ENCODE measurements at regions not wholly inside any gene's neighbourhood (a gene's known extent, or its start where the extent isn't known, plus 50 kb on each side); places are given as distances from the start of the nearest gene placed in this dataset.

DNA sequence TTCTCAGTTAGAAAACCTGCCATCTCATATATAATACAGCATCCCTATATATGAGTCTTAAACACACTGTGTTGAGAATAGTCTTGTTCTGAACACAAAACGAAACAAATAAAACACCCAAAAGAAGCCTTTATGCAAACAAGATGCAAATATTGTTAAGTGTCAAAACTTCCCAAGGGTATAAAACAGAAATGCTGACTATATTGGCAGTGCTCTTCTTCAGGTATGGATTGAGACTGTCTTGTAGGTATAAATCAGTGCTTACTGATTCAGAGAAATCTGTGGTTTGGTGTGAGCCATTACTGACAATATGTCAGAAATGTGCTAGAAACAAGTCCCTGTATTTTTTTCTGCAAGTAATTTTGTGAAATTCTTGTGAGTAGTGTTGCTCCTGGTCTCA lies 82.8 kb upstream of the CTSO start:
- Histone ChIP-seq H3K79me2 (no peaks in the 10 kb centered on the region), H3K36me3 (ENCODE audit: control insufficient read depth, insufficient read depth, low read length) (no peaks in the 10 kb centered on the region), H2AFZ (no peak overlapping the region), H3K9ac (no peak overlapping the region), H3K4me3 (ENCODE audit: low read depth, low read length) (no peak overlapping the region), H3K27ac (no peak overlapping the region), H3K4me2 (ENCODE audit: low read length) (no peak overlapping the region), H3K27me3 (ENCODE audit: control insufficient read depth, insufficient read depth, low read length) (no peaks in the 10 kb centered on the region), H3K4me1 (no peaks in the 10 kb centered on the region), H3K9me3 (ENCODE audit: control insufficient read depth, low read length) (no peaks in the 10 kb centered on the region)
- TF ChIP-seq, protein P1, sequence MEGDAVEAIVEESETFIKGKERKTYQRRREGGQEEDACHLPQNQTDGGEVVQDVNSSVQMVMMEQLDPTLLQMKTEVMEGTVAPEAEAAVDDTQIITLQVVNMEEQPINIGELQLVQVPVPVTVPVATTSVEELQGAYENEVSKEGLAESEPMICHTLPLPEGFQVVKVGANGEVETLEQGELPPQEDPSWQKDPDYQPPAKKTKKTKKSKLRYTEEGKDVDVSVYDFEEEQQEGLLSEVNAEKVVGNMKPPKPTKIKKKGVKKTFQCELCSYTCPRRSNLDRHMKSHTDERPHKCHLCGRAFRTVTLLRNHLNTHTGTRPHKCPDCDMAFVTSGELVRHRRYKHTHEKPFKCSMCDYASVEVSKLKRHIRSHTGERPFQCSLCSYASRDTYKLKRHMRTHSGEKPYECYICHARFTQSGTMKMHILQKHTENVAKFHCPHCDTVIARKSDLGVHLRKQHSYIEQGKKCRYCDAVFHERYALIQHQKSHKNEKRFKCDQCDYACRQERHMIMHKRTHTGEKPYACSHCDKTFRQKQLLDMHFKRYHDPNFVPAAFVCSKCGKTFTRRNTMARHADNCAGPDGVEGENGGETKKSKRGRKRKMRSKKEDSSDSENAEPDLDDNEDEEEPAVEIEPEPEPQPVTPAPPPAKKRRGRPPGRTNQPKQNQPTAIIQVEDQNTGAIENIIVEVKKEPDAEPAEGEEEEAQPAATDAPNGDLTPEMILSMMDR (IDR thresholded peaks at IDR 0.05): no peak

DNA sequence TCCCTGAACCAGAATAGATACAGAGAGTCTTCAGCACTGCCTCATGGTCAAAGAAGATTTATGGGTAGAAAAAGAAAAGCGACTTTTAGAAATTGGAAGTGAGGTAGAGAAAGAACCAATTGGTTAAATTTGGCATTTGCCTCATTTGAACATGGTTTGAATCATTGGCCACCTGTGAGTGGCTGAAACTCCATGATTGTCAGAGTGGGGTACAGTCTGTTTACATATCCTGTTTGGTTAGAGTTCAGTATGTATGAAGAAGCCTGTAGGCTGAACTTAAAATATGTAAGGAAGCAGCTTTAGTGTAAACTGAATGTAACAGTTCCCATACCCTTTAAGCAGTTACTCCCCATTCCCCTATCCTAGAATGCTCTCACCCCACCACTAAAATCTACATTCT lies 76.0 kb upstream of the CTSO start:
- TF ChIP-seq, protein P1 (IDR thresholded peaks at IDR 0.05): no peak
- Histone ChIP-seq H3K9me3 (ENCODE audit: control insufficient read depth, low read length) (no peaks in the 10 kb centered on the region), H3K79me2 (no peaks in the 10 kb centered on the region), H3K27me3 (ENCODE audit: control insufficient read depth, insufficient read depth, low read length) (no peaks in the 10 kb centered on the region), H3K36me3 (ENCODE audit: control insufficient read depth, insufficient read depth, low read length) (no peaks in the 10 kb centered on the region), H3K4me3 (ENCODE audit: low read depth, low read length) (no peak overlapping the region), H3K27ac (no peak overlapping the region), H2AFZ (no peak overlapping the region), H3K9ac (no peak overlapping the region), H3K4me1 (no peaks in the 10 kb centered on the region), H3K4me2 (ENCODE audit: low read length) (no peak overlapping the region)

DNA sequence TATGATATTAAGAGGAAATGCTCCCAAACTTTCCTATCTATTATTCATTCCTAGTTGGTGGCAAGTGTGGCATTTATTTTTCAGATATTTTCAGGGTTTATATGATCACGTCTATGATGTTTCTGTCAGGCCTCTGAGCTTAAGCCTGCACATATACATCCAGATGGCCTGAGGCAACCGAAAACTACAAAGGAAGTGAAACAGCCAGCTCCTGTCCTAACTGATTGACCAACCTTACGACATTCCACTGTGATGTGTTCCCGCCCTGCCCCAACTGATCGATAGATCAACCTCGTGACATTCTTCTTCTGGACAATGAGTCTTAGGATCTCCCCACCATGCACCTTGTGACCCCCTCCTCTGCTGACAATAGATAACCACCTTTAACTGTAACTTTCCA lies 67.6 kb upstream of the CTSO start:
- TF ChIP-seq, protein P1 (IDR thresholded peaks at IDR 0.05): no peak
- H3K36me3 ChIP-seq (ENCODE audit: control insufficient read depth, insufficient read depth, low read length): no peaks in the 10 kb centered on the region
- H3K27ac ChIP-seq: no peak overlapping the region
- no peaks in the 10 kb centered on the region for H3K79me2 ChIP-seq
- no peak overlapping the region for H3K9ac ChIP-seq
- no peaks in the 10 kb centered on the region for H3K9me3 ChIP-seq (ENCODE audit: control insufficient read depth, low read length)
- H3K4me2 ChIP-seq (ENCODE audit: low read length): no peak overlapping the region
- H3K27me3 ChIP-seq (ENCODE audit: control insufficient read depth, insufficient read depth, low read length): no peaks in the 10 kb centered on the region
- H3K4me1 ChIP-seq: no peaks in the 10 kb centered on the region
- no peak overlapping the region for H3K4me3 ChIP-seq (ENCODE audit: low read depth, low read length)
- no peak overlapping the region for H2AFZ ChIP-seq

DNA sequence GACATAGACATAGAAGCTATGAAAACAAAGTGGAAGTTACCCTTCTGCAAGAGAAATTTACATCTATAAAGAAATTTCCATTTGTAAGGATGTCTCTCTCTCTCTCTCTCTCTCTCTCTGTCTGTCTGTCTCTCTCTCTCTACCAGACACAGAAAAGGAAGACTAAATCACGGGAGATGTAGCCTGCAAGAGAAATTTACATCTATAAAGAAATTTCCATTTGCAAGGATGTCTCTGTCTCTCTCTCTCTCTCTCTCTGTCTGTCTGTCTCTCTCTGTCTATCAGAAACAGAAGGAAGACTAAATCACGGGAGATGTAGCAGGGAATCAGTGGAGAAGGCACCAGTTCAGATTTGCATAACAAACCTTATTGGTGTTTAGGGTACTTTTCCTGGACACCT lies 65.6 kb upstream of the CTSO start:
- Histone ChIP-seq H3K4me1 (no peaks in the 10 kb centered on the region), H3K36me3 (ENCODE audit: control insufficient read depth, insufficient read depth, low read length) (no peaks in the 10 kb centered on the region), H3K27me3 (ENCODE audit: control insufficient read depth, insufficient read depth, low read length) (no peaks in the 10 kb centered on the region), H3K4me2 (ENCODE audit: low read length) (no peak overlapping the region), H3K79me2 (no peaks in the 10 kb centered on the region), H3K4me3 (ENCODE audit: low read depth, low read length) (no peak overlapping the region), H3K27ac (no peak overlapping the region), H3K9ac (no peak overlapping the region), H3K9me3 (ENCODE audit: control insufficient read depth, low read length) (no peaks in the 10 kb centered on the region), H2AFZ (no peak overlapping the region)
- TF ChIP-seq, protein P1 (IDR thresholded peaks at IDR 0.05): no peak

DNA sequence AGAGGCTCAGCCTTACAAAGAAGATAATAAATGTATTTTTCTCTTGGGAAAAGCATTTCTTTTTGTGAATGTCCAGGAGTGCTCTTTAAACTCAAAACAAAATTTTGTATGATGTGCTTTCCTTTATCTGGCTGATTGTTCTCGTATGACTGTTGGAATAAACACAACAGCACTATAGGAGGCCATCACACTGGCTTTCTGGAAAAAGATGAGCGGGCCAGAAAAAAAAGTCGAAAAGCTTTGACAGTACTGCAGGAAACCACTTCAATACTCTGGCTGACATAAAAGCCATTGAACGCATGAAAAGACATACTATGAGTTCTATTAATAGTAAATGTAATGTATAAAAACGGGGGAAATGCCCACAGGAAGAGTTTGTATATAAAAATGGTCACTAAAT lies 64.7 kb upstream of the CTSO start:
- Histone ChIP-seq H3K36me3 (ENCODE audit: control insufficient read depth, insufficient read depth, low read length) (no peaks in the 10 kb centered on the region), H3K4me2 (ENCODE audit: low read length) (no peak overlapping the region), H3K9ac (no peak overlapping the region), H3K27me3 (ENCODE audit: control insufficient read depth, insufficient read depth, low read length) (no peaks in the 10 kb centered on the region), H3K4me3 (ENCODE audit: low read depth, low read length) (no peak overlapping the region), H3K27ac (no peak overlapping the region), H3K4me1 (no peaks in the 10 kb centered on the region), H3K9me3 (ENCODE audit: control insufficient read depth, low read length) (no peaks in the 10 kb centered on the region), H3K79me2 (no peaks in the 10 kb centered on the region), H2AFZ (no peak overlapping the region)
- TF ChIP-seq, protein P1 (IDR thresholded peaks at IDR 0.05): no peak

All from parathyroid adenoma (tissue), 2 donors.